Endothelial cell of umbilical vein (primary cell): ENCODE measurements at regions not wholly inside any gene's neighbourhood (a gene's known extent, or its start where the extent isn't known, plus 50 kb on each side); places are given as distances from the start of the nearest gene placed in this dataset.

Experiments
- BruUV-seq: library from RNA; stranded (reverse); fragments of 400-500 nt; replicated peaks from 2 replicates; lab custom pipeline; 2021; lab: Mats Ljungman, UMichigan
- CTCF ChIA-PET: fragments of 300-600, 350-600 bp; sonication (Branson Sonifier 250); formaldehyde crosslinking; loops from one replicate; lab custom pipeline; 2021; ENCODE audit warnings: antibody characterized with exemption, inconsistent platforms; lab: Charles Lee
- POLR2A ChIA-PET: fragments of 300-600, 350-600 bp; sonication (Branson Sonifier 250); formaldehyde crosslinking; loops from one replicate; lab custom pipeline; 2021; ENCODE audit warnings: antibody characterized with exemption, inconsistent platforms; lab: Charles Lee
- DNase-seq: peaks from one replicate; pipeline ENCODE4 v3.0.0-alpha.2; 2011; ENCODE audit warnings: low read depth, low spot score
- FAIRE-seq: peaks from 2 replicates; lab custom pipeline; 2011; peaks lifted over from hg19 to GRCh38; lab: Jason Lieb, UNC
- H2AFZ ChIP-seq: 2 replicates; pipeline ENCODE4 v1.6.0; 2012; ENCODE audit warnings: low read depth, low read length, control low read depth, inconsistent platforms
- H3K27ac ChIP-seq: 2 replicates; pipeline ENCODE4 v1.5.1; 2011; ENCODE audit warnings: low read depth, mild to moderate bottlenecking, control low read depth, low read length, moderate library complexity; ENCODE audit not compliant: insufficient read depth
- H3K27me3 ChIP-seq, 2 experiments: 2 replicates each; pipeline versions ENCODE4 v1.6.0 to v1.6.1; 2011; ENCODE audit warnings: low read length in 2 of 2, mixed read lengths in 1 of 2; ENCODE audit not compliant: control insufficient read depth in 2 of 2, insufficient read depth in 2 of 2
- H3K36me3 ChIP-seq, 2 experiments: 2 replicates in 1 of 2; 3 replicates in 1 of 2; pipeline ENCODE4 v1.5.1; 2011; ENCODE audit warnings: low read length in 2 of 2, mild to moderate bottlenecking in 1 of 2, moderate library complexity in 1 of 2; ENCODE audit not compliant: control insufficient read depth in 2 of 2, insufficient read depth in 2 of 2; ENCODE audit errors: extremely low read depth in 1 of 2
- H3K4me1 ChIP-seq: 3 replicates; pipeline ENCODE4 v1.5.1; 2011; ENCODE audit warnings: mild to moderate bottlenecking, low read length; ENCODE audit not compliant: control insufficient read depth, insufficient read depth; ENCODE audit errors: extremely low read depth
- H3K4me2 ChIP-seq: 2 replicates; pipeline ENCODE4 v1.6.1; 2011; ENCODE audit warnings: low read length, control low read depth, mixed read lengths; ENCODE audit not compliant: insufficient read depth
- H3K4me3 ChIP-seq, 3 experiments: fragments of 200-600 bp in 1 of 3; sonication (generic), shearing (Covaris generic) in 1 of 3; replicated peaks in 1 of 3; 2 replicates each; pipeline ENCODE4 v1.5.1; 2011 to 2016; ENCODE audit warnings: control low read depth in 3 of 3, low read length in 3 of 3, mild to moderate bottlenecking in 2 of 3, inconsistent platforms in 1 of 3, low read depth in 1 of 3, moderate library complexity in 1 of 3; ENCODE audit not compliant: insufficient read depth in 1 of 3
- H3K79me2 ChIP-seq: 2 replicates; pipeline ENCODE4 v1.6.0; 2012; ENCODE audit warnings: low read length, inconsistent platforms; ENCODE audit not compliant: control insufficient read depth, insufficient read depth
- H3K9ac ChIP-seq: replicated peaks from 2 replicates; pipeline ENCODE3; 2011; ENCODE audit warnings: low read length, control low read depth; ENCODE audit not compliant: insufficient read depth; ENCODE audit errors: extremely low read depth
- H3K9me1 ChIP-seq: replicated peaks from 3 replicates; pipeline ENCODE4 v1.6.0; 2011; ENCODE audit warnings: mild to moderate bottlenecking, low read length; ENCODE audit not compliant: control insufficient read depth, insufficient read depth; ENCODE audit errors: extremely low read depth
- H3K9me3 ChIP-seq: replicated peaks from 2 replicates; pipeline ENCODE4 v1.5.1; 2012; ENCODE audit warnings: low read length, inconsistent platforms; ENCODE audit not compliant: control insufficient read depth, insufficient read depth
- H4K20me1 ChIP-seq: replicated peaks from 2 replicates; pipeline ENCODE3; 2011; ENCODE audit warnings: mild to moderate bottlenecking, low read length; ENCODE audit not compliant: control insufficient read depth, insufficient read depth; ENCODE audit errors: extremely low read depth
- EZH2 ChIP-seq: IDR thresholded peaks from 2 replicates; pipeline ENCODE4 v1.6.1; 2012; ENCODE audit warnings: borderline replicate concordance, low read depth, mild to moderate bottlenecking, moderate library complexity, low read length, inconsistent platforms; ENCODE audit not compliant: severe bottlenecking
- FOS ChIP-seq: IDR thresholded peaks from 2 replicates; pipeline ENCODE4 v1.6.1; 2011; ENCODE audit warnings: mild to moderate bottlenecking, low read length, moderate library complexity, borderline replicate concordance; ENCODE audit not compliant: insufficient read depth
- GATA2 ChIP-seq: IDR thresholded peaks from 2 replicates; pipeline ENCODE4 v1.7.0; 2011; ENCODE audit warnings: low read depth, mild to moderate bottlenecking, moderate library complexity, mixed read lengths, low read length; ENCODE audit not compliant: insufficient read length, insufficient read depth
- JUN ChIP-seq: IDR thresholded peaks from 2 replicates; pipeline ENCODE4 v1.6.1; 2011; ENCODE audit warnings: borderline replicate concordance, low read depth; ENCODE audit not compliant: insufficient read length, insufficient read depth
- MYC ChIP-seq: IDR thresholded peaks from one replicate; pipeline ENCODE4 v1.6.1; 2011; ENCODE audit warnings: mild to moderate bottlenecking, low read depth, low read length
- POLR2A ChIP-seq: IDR thresholded peaks from 2 replicates; pipeline ENCODE4 v1.6.1; 2012; ENCODE audit warnings: low read depth, mild to moderate bottlenecking, control low read depth, low read length
- dilution Hi-C: fragments of 300-500 bp; cut with MboI; formaldehyde crosslinking; loops from one replicate; pipeline ENCODE4 v1.15.0; 2019; ENCODE audit warnings: low sequenced_read_pairs; ENCODE audit not compliant: extremely low pct_ligation_motif_present
- intact Hi-C: fragments of 100-400 bp; cut with micrococcal nuclease; formaldehyde crosslinking; loops from one replicate; pipeline ENCODE4 v1.10.0; 2022
- TF ChIP-seq, protein P1 (sequence below), 2 donors: IDR thresholded peaks; 1 replicate in 1 of 2; 2 replicates in 1 of 2; pipeline ENCODE4 v1.5.1; 2011; ENCODE audit warnings: low read length in 2 of 2, mild to moderate bottlenecking in 2 of 2, moderate library complexity in 2 of 2, control low read depth in 1 of 2, inconsistent platforms in 1 of 2, low read depth in 1 of 2; ENCODE audit not compliant: insufficient read depth in 1 of 2; ENCODE audit errors: extremely low read depth in 1 of 2
- TF ChIP-seq, protein P2 (sequence below): IDR thresholded peaks from 2 replicates; pipeline ENCODE4 v1.6.1; 2011; ENCODE audit not compliant: insufficient read depth, insufficient read length

DNA sequence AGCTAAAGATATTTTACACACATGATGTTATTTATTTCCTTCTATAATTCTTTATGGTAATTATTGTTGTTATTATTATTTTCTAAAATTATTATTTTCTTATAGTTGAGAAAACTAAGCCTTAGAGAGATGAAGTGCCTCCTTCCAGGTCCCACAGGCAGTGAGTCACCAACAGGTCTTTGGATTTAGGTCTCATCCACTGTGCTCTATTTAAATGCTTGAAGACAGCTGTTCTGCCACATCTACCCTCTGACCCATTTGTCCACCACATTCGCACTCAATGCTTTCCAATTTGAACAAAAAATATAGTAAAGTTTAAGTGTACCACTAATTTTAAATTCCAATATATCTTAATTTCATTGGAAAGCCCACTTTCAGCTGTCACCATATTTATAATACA is 566.4 kb downstream of the PPARGC1A start:
- DNase-seq = no peak
- Histone ChIP-seq H3K4me1 (no peaks in the 10 kb centered on the region), H3K9me1 (no peaks in the 10 kb centered on the region), H2AFZ (no peak overlapping the region), H3K27me3 (no peaks in the 10 kb centered on the region), H4K20me1 (no peaks in the 10 kb centered on the region), H3K4me2 (no peak overlapping the region), H3K36me3 (no peaks in the 10 kb centered on the region), H3K27ac (no peak overlapping the region), H3K79me2 (no peaks in the 10 kb centered on the region), H3K4me3 (no peak overlapping the region), H3K9me3 (no peaks in the 10 kb centered on the region), H3K9ac (no peak overlapping the region)
- BruUV-seq = no TSS peak
- no peak for FAIRE-seq
- ChIA-PET POLR2A (no interaction called here), CTCF (no interaction called here)
- TF ChIP-seq JUN (no peak), POLR2A (no peak), FOS (no peak), MYC (no peak), GATA2 (no peak), EZH2 (no peak)
- TF ChIP-seq, protein P1, sequence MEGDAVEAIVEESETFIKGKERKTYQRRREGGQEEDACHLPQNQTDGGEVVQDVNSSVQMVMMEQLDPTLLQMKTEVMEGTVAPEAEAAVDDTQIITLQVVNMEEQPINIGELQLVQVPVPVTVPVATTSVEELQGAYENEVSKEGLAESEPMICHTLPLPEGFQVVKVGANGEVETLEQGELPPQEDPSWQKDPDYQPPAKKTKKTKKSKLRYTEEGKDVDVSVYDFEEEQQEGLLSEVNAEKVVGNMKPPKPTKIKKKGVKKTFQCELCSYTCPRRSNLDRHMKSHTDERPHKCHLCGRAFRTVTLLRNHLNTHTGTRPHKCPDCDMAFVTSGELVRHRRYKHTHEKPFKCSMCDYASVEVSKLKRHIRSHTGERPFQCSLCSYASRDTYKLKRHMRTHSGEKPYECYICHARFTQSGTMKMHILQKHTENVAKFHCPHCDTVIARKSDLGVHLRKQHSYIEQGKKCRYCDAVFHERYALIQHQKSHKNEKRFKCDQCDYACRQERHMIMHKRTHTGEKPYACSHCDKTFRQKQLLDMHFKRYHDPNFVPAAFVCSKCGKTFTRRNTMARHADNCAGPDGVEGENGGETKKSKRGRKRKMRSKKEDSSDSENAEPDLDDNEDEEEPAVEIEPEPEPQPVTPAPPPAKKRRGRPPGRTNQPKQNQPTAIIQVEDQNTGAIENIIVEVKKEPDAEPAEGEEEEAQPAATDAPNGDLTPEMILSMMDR (IDR thresholded peaks at IDR 0.05; ENCODE audit: extremely low read depth in 1 of 2, insufficient read depth in 1 of 2, low read depth in 1 of 2, low read length in 2 of 2) = no peak
- dilution Hi-C loops = no loop called here
- intact Hi-C loops = no loop called here

DNA sequence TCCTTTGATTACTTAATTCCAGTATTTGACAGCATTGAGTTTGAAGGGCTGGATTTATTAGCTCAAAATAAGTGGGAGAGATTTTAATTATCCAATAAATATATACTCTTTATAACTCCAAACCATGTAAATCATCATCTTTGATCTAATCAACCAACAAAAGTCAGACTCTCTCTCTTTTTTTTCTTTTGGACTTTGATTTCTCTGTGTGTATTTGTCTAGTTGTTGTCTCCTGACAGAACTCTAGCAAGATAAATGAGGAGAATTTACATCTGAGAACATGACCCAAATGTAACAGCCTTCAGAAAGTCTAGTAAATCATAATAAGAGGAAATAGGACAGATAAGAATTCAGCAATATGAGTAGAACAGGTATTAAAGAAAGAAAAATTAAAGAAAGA is 567.1 kb downstream of the PPARGC1A start:
- intact Hi-C loops (no loop called here), dilution Hi-C loops (no loop called here)
- H3K9me3 ChIP-seq = no peaks in the 10 kb centered on the region
- ChIA-PET POLR2A (no interaction called here), CTCF (no interaction called here)
- no TSS peak for BruUV-seq
- no peaks in the 10 kb centered on the region for H3K27me3 ChIP-seq
- DNase-seq = no peak
- H3K9ac ChIP-seq = no peak overlapping the region
- no peaks in the 10 kb centered on the region for H3K79me2 ChIP-seq
- no peak overlapping the region for H2AFZ ChIP-seq
- H3K27ac ChIP-seq = no peak overlapping the region
- no peak overlapping the region for H3K4me2 ChIP-seq
- H3K9me1 ChIP-seq = no peaks in the 10 kb centered on the region
- H4K20me1 ChIP-seq = no peaks in the 10 kb centered on the region
- no peaks in the 10 kb centered on the region for H3K36me3 ChIP-seq
- no peak for FAIRE-seq
- TF ChIP-seq GATA2 (no peak), JUN (no peak)
- TF ChIP-seq, protein P2, sequence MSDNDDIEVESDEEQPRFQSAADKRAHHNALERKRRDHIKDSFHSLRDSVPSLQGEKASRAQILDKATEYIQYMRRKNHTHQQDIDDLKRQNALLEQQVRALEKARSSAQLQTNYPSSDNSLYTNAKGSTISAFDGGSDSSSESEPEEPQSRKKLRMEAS = no peak
- H3K4me1 ChIP-seq = no peaks in the 10 kb centered on the region
- H3K4me3 ChIP-seq = no peak overlapping the region
